ENCODE measurements at regions not wholly inside any gene's neighbourhood (a gene's known extent, or its start where the extent isn't known, plus 50 kb on each side); places are given as distances from the start of the nearest gene placed in this dataset.

- no peaks in the 10 kb centered on the region for H4K20me1 ChIP-seq (ENCODE audit: insufficient read depth)
- no peaks in the 10 kb centered on the region for H3F3A ChIP-seq (replicated peaks; ENCODE audit: insufficient read depth)
- no peak overlapping the region for H2AFZ ChIP-seq (ENCODE audit: low read depth)
- no peaks in the 10 kb centered on the region for H3K79me2 ChIP-seq (ENCODE audit: insufficient read depth)
- H3K4me3 ChIP-seq (ENCODE audit: low read depth in 2 of 2, low read length in 1 of 2), result no peak overlapping the region
- H3K4me2 ChIP-seq, result no peak overlapping the region
- H3K36me3 ChIP-seq (replicated peaks in 1 of 2; ENCODE audit: control insufficient read depth in 1 of 2, insufficient read depth in 2 of 2, low read length in 1 of 2), result no peaks in the 10 kb centered on the region
- no peak overlapping the region for H3K9ac ChIP-seq
- ChIA-PET CTCF (interaction anchor here (1.4 kb wide), 1 partner anchor 64 kb away, joined by 5 read pairs; no protein-coding TSS in a partner anchor), POLR2A (no interaction called here)
- no peaks in the 10 kb centered on the region for H3K9me3 ChIP-seq
- no peak overlapping the region for H3K27ac ChIP-seq (ENCODE audit: low read depth in 2 of 2, low read length in 1 of 2)
- no peaks in the 10 kb centered on the region for H3K4me1 ChIP-seq (ENCODE audit: control insufficient read depth in 1 of 2, insufficient read depth in 2 of 2, low read depth in 1 of 2, low read length in 1 of 2)
- 51% methylated on average over 2 of the region's 2 CpGs for WGBS (ENCODE audit: low lambda C conversion rate)
- no peaks in the 10 kb centered on the region for H3K9me2 ChIP-seq
- no peak for DNase-seq
- TF ChIP-seq NFIC (IDR thresholded peaks at IDR 0.05; ENCODE audit: borderline replicate concordance), result no peak
- TF ChIP-seq NRF1 (IDR thresholded peaks at IDR 0.05; ENCODE audit: low read depth, low read length), result no peak
- no peak for TF ChIP-seq USF1 (IDR thresholded peaks at IDR 0.05; ENCODE audit: borderline replicate concordance, low read depth)
- TF ChIP-seq MAX (IDR thresholded peaks at IDR 0.05; ENCODE audit: low read depth), result no peak
- no peak for TF ChIP-seq TEAD4 (IDR thresholded peaks at IDR 0.05; ENCODE audit: borderline replicate concordance, insufficient read depth)
- no peak for TF ChIP-seq TAF1 (IDR thresholded peaks at IDR 0.05; ENCODE audit: borderline replicate concordance, low read depth, low read length)
- no peaks in the 10 kb centered on the region; the same call in 1 of the 2 replicates for H3K27me3 ChIP-seq (ENCODE audit: insufficient read depth)
These were observed 53.1 kb upstream of the EEF1E1 start for GRCh38 chr6:8155259-8156012.
